Nephron progenitor cell (in vitro differentiated cells): ENCODE measurements at regions not wholly inside any gene's neighbourhood (a gene's known extent, or its start where the extent isn't known, plus 50 kb on each side); places are given as distances from the start of the nearest gene placed in this dataset.

Experiments
- DNase-seq: peaks from one replicate; pipeline ENCODE4 v3.0.0; 2021
- H3K27ac Mint-ChIP-seq: 2 replicates; pipeline ENCODE4 v1.8.0; 2021; ENCODE audit warnings: mild to moderate bottlenecking, moderate library complexity, mixed read lengths
- H3K27me3 Mint-ChIP-seq: 2 replicates; pipeline ENCODE4 v1.8.0; 2021; ENCODE audit warnings: mild to moderate bottlenecking, low read depth, mixed read lengths; ENCODE audit not compliant: poor library complexity
- H3K36me3 Mint-ChIP-seq: 2 replicates; pipeline ENCODE4 v1.8.0; 2021; ENCODE audit warnings: low read depth, mixed read lengths
- H3K4me1 Mint-ChIP-seq: 2 replicates; pipeline ENCODE4 v1.8.0; 2021; ENCODE audit warnings: mixed read lengths
- H3K4me3 Mint-ChIP-seq: 2 replicates; pipeline ENCODE4 v1.8.0; 2021; ENCODE audit warnings: mild to moderate bottlenecking, moderate library complexity, mixed read lengths
- H3K9me3 Mint-ChIP-seq: 2 replicates; pipeline ENCODE4 v1.8.0; 2021; ENCODE audit warnings: mild to moderate bottlenecking, moderate library complexity, mixed read lengths
- TF ChIP-seq, protein P1 (sequence below): fragments of 200-600 bp; sonication (generic); IDR thresholded peaks from 2 replicates; pipeline ENCODE4 v1.5.0; 2021; ENCODE audit warnings: antibody characterized with exemption

DNA sequence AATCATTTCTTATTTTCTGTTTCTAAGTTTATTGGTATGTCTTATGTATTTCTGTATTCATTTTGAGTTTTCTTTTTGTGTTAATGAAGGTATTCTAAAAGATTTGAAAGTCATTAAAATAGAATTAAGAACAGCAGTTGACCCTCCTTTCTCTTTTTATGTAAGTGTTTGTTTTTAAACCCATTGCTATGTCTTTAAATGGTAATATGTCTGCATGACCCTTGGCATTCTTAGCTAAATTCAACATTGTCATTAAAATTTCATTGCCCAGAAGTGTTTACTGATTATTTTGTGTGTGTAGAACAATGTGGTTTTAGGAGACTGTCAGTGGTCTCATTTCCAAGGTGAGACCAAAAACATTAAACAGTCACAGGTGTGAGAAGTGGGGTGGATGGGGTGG, 197.8 kb downstream of the PCDH7 start:
- no peaks in the 10 kb centered on the region for H3K9me3 Mint-ChIP-seq
- no peak for DNase-seq
- TF ChIP-seq, protein P1, sequence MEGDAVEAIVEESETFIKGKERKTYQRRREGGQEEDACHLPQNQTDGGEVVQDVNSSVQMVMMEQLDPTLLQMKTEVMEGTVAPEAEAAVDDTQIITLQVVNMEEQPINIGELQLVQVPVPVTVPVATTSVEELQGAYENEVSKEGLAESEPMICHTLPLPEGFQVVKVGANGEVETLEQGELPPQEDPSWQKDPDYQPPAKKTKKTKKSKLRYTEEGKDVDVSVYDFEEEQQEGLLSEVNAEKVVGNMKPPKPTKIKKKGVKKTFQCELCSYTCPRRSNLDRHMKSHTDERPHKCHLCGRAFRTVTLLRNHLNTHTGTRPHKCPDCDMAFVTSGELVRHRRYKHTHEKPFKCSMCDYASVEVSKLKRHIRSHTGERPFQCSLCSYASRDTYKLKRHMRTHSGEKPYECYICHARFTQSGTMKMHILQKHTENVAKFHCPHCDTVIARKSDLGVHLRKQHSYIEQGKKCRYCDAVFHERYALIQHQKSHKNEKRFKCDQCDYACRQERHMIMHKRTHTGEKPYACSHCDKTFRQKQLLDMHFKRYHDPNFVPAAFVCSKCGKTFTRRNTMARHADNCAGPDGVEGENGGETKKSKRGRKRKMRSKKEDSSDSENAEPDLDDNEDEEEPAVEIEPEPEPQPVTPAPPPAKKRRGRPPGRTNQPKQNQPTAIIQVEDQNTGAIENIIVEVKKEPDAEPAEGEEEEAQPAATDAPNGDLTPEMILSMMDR: no peak
- H3K27me3 Mint-ChIP-seq: peaks cover 3% of the 10 kb centered on the region
- H3K36me3 Mint-ChIP-seq: no peaks in the 10 kb centered on the region
- no peak overlapping the region for H3K27ac Mint-ChIP-seq
- no peak overlapping the region for H3K4me3 Mint-ChIP-seq
- H3K4me1 Mint-ChIP-seq: peaks cover 7% of the 10 kb centered on the region

DNA sequence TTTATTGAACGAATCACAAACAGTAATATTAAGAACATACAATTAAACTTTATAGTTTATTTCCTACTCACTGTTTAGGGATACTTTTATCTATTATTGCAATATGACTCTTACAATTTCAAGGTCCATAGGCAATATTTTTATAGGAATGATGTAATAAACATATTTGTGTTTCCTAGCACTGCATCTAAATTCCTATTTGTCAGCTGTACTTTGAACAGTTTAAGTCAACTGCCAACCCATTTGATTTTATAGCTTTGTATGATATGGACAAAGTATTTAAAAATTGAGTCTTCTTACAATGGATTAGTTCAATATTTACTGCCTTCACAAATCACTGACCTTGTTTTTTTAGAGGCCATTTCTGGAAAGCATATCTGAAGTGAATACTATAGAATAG, 199.3 kb downstream of the PCDH7 start:
- H3K27ac Mint-ChIP-seq: no peak overlapping the region
- TF ChIP-seq, protein P1: no peak
- H3K36me3 Mint-ChIP-seq: no peaks in the 10 kb centered on the region
- no peak for DNase-seq
- no peak overlapping the region for H3K4me3 Mint-ChIP-seq
- H3K27me3 Mint-ChIP-seq: peaks cover 3% of the 10 kb centered on the region
- H3K9me3 Mint-ChIP-seq: no peaks in the 10 kb centered on the region
- peaks cover 7% of the 10 kb centered on the region for H3K4me1 Mint-ChIP-seq

DNA sequence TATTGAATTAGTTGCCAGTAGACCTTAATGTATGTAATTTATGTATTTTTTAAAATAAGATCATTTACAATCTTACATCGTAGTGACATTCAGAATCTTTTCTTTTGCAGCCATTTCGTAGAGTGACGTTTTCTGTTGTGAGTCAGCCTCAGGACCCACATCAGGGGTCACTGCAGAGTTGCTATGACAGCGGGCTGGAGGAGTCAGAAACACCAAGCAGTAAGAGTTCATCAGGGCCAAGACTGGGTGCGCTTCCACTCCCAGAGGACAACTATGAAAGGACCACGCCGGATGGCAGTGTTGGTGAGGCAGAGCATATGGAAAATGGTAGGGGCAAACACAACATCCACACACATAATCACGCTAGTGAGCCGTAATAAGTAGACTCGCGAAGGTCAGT, 199.9 kb downstream of the PCDH7 start:
- DNase-seq: peak; percentile 10
- TF ChIP-seq, protein P1: no peak
- H3K27ac Mint-ChIP-seq: peak overlapping the region; percentile 8
- peaks cover 7% of the 10 kb centered on the region for H3K4me1 Mint-ChIP-seq
- peaks cover 3% of the 10 kb centered on the region for H3K27me3 Mint-ChIP-seq
- no peaks in the 10 kb centered on the region for H3K36me3 Mint-ChIP-seq
- no peak overlapping the region for H3K4me3 Mint-ChIP-seq
- no peaks in the 10 kb centered on the region for H3K9me3 Mint-ChIP-seq

DNA sequence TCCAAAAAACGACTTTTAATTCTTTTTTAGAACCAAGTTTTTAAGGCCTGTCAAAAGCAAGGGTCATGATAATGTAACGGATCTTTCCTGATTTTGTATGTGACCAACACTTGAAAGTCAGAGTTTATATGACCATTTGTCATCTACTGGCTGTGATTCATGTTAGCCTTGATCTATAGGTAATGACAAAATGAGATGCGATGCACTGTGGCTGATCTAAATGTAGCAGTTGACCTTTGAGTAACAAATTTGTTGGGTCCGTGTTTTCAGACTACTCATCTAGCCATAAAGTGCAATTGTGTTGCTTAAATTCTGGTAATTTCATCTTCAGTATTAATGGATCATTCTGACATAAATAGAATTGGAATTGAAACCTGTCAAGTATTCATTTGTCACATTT, 202.5 kb downstream of the PCDH7 start:
- H3K4me3 Mint-ChIP-seq: no peak overlapping the region
- no peaks in the 10 kb centered on the region for H3K9me3 Mint-ChIP-seq
- H3K27ac Mint-ChIP-seq: no peak overlapping the region
- no peaks in the 10 kb centered on the region for H3K36me3 Mint-ChIP-seq
- no peak for DNase-seq
- TF ChIP-seq, protein P1: no peak
- peaks cover 3% of the 10 kb centered on the region for H3K27me3 Mint-ChIP-seq
- peaks cover 7% of the 10 kb centered on the region for H3K4me1 Mint-ChIP-seq

DNA sequence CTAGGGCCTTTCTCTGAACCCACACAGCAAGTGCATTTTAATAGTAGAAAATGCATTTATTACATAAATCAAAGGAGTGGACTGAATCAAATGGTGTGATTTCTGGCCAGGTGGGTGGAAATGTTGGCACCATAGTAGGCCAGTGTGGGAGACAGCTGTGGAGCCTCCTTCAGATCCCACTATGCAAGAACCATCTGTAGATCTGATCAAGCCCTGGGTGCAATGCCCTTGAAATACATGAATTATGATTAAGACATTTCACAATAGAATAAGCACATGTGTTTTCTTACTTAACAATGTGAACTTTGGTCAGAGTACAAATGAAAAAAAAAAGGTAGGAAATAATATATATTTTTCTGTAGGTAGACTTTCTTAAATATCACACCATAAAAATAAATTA, 204.3 kb downstream of the PCDH7 start:
- no peak overlapping the region for H3K27ac Mint-ChIP-seq

DNA sequence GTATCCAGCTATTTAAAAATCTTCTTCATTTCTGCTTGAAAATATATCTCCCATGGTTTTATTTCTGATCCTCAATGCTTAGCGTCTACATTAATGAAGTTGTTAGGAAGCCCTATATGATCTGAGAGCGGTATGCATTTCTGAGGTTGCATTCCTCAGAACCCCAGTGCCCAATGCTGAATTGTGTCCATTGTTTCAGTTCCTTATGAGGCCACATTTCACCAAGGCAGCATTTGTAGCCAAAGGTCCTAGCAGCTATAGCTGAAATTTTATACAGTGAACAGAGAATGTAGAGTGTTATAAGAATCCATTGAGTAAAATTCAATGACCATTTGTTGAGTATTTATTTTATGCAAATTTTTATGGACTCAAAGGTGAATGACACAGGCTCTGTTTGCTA, 209.5 kb downstream of the PCDH7 start:
- TF ChIP-seq, protein P1: no peak
- no peaks in the 10 kb centered on the region for H3K9me3 Mint-ChIP-seq
- H3K27ac Mint-ChIP-seq: no peak overlapping the region
- no peak overlapping the region for H3K4me3 Mint-ChIP-seq
- H3K36me3 Mint-ChIP-seq: no peaks in the 10 kb centered on the region
- no peak for DNase-seq
- no peaks in the 10 kb centered on the region for H3K27me3 Mint-ChIP-seq
- H3K4me1 Mint-ChIP-seq: no peaks in the 10 kb centered on the region

More for the DNA sequence above, 204.3 kb downstream of the PCDH7 start:
- Mint-ChIP-seq H3K27me3 (peaks cover 3% of the 10 kb centered on the region), H3K4me3 (no peak overlapping the region), H3K4me1 (peaks cover 7% of the 10 kb centered on the region), H3K36me3 (no peaks in the 10 kb centered on the region), H3K9me3 (no peaks in the 10 kb centered on the region)
- no peak for DNase-seq
- TF ChIP-seq, protein P1: no peak
